Stimulated activated memory B cell treated with anti-CD40 and anti-IgM and Interleukin-4, amounts not matched to agents 10 μg/mL and 1 μg/mL and 100 μg/mL, for 72 hours (primary cell): ENCODE measurements at regions not wholly inside any gene's neighbourhood (a gene's known extent, or its start where the extent isn't known, plus 50 kb on each side); places are given as distances from the start of the nearest gene placed in this dataset.
"Not testable (repeated sequence)": the region's sequence is repeated elsewhere in the genome, so short reads cannot be mapped to it uniquely, and the experiment has no call there.

ENCODE experiments used
- ATAC-seq: fragments of 150-1000 bp; cut with Tn5 transposase; 2 replicates; pipeline ENCODE4 v1.10.0; 2021
- H3K27ac Mint-ChIP-seq: one replicate; pipeline ENCODE4 v1.8.0; 2022; ENCODE audit warnings: mild to moderate bottlenecking, mixed read lengths
- H3K27me3 Mint-ChIP-seq: one replicate; pipeline ENCODE4 v1.8.0; 2022; ENCODE audit warnings: mixed read lengths
- H3K36me3 Mint-ChIP-seq: one replicate; pipeline ENCODE4 v1.8.0; 2022; ENCODE audit warnings: mixed read lengths
- H3K4me1 Mint-ChIP-seq: one replicate; pipeline ENCODE4 v1.8.0; 2022; ENCODE audit warnings: mixed read lengths
- H3K4me3 Mint-ChIP-seq: one replicate; pipeline ENCODE4 v1.8.0; 2022; ENCODE audit warnings: mild to moderate bottlenecking, moderate library complexity, mixed read lengths
- H3K9me3 Mint-ChIP-seq: one replicate; pipeline ENCODE4 v1.8.0; 2022; ENCODE audit warnings: mixed read lengths

DNA sequence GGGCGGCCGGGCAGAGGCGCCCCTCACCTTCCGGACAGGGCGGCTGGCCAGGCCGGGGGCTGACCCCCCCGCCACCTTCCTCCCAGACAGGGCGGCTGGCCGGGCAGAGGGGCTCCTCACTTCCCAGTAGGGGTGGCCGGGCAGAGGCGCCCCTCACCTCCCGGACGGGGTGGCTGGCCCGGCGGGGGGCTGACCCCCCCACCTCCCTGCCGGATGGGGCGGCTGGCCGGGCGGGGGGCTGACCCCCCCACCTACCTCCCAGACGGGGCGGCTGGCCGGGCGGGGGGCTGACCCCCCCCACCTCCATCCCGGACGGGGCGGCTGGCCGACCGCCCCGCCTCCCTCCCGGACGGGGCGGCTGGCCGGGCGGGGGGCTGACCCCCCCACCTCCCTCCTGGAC, 1615.5 kb upstream of the C9orf72 start:
- not testable (repeated sequence) for ATAC-seq, H3K9me3 Mint-ChIP-seq, H3K4me3 Mint-ChIP-seq, H3K4me1 Mint-ChIP-seq, H3K36me3 Mint-ChIP-seq, H3K27ac Mint-ChIP-seq, H3K27me3 Mint-ChIP-seq

DNA sequence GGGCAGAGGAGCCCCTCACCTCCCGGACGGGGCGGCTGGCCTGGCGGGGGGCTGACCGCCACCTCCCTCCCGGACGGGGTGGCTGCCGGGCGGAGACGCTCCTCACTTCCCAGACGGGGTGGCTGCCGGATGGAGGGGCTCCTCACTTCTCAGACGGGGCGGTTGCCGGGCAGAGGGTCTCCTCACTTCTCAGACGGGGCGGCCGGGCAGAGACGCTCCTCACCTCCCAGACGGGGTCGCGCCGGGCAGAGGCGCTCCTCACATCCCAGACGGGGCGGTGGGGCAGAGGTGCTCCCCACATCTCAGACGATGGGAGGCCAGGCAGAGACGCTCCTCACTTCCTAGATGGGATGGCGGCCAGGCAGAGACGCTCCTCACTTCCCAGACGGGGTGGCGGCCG, 1615.9 kb upstream of the C9orf72 start:
- H3K27me3 Mint-ChIP-seq, H3K4me1 Mint-ChIP-seq, H3K4me3 Mint-ChIP-seq, ATAC-seq, H3K36me3 Mint-ChIP-seq, H3K27ac Mint-ChIP-seq, H3K9me3 Mint-ChIP-seq: not testable (repeated sequence)

DNA sequence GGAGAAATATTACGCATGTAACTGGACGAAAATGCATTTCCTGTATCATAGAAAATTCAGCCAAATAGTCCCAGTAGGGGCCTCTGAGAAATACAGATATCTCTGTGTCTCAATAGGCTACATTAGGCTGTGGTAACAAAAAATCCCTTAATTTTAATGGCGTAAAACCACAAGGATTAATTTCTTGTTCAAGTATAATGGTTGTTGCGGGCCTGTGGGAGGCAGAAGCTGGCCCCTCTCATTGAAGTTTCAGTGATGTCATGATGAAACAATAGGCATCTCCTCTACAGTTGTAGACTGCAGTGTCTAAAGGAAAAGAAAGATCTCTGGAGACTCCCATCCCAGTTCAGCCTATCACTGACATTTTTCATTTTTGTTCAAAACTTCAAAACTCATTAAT, 1625.6 kb upstream of the C9orf72 start:
- Mint-ChIP-seq H3K4me3 (no peak overlapping the region), H3K27me3 (no peaks in the 10 kb centered on the region), H3K36me3 (no peaks in the 10 kb centered on the region), H3K27ac (no peak overlapping the region), H3K4me1 (no peaks in the 10 kb centered on the region), H3K9me3 (peaks cover 2% of the 10 kb centered on the region)
- ATAC-seq: no peak

DNA sequence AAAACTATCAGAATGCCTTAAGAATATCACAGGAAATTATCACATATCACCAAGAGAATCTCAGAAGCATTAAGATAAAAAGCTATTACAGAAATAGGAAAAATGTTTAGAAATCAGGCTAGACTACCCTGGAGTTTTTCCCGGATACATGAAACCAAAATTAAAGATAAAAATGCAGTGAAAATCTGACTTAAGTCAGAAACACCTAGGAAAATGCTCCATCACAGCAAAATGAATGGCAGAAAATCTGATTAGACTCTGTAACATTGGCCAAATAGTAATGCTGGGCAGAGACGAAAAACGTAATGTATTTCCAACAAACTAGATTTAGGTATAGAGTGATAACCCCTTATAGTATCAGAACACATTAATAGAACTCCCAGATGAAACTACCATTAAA, 1626.7 kb upstream of the C9orf72 start:
- no peak overlapping the region for H3K27ac Mint-ChIP-seq
- H3K27me3 Mint-ChIP-seq: no peaks in the 10 kb centered on the region
- H3K4me1 Mint-ChIP-seq: no peaks in the 10 kb centered on the region
- H3K36me3 Mint-ChIP-seq: no peaks in the 10 kb centered on the region
- peaks cover 2% of the 10 kb centered on the region for H3K9me3 Mint-ChIP-seq
- ATAC-seq: no peak
- no peak overlapping the region for H3K4me3 Mint-ChIP-seq

DNA sequence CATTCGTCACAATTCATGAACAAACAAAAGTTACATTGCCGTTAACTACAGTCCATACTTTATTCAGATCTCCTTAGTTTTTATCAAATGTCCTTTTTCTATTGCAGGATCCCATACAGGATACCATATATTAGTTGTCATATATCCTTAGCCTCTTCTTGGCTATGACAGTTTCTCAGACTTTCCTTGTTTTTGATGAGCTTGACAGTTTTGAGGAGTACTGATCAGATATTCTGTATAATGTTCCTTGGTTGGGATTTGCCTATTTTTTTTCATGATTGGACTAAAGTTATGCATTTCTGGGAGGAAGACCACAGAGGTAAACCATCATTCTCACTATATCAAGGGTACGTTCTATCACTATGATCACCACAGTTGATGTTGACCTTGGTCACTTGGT, 1627.4 kb upstream of the C9orf72 start:
- H3K4me1 Mint-ChIP-seq: no peaks in the 10 kb centered on the region
- no peaks in the 10 kb centered on the region for H3K36me3 Mint-ChIP-seq
- H3K27me3 Mint-ChIP-seq: no peaks in the 10 kb centered on the region
- H3K27ac Mint-ChIP-seq: no peak overlapping the region
- H3K9me3 Mint-ChIP-seq: peaks cover 2% of the 10 kb centered on the region
- ATAC-seq: no peak
- no peak overlapping the region for H3K4me3 Mint-ChIP-seq

DNA sequence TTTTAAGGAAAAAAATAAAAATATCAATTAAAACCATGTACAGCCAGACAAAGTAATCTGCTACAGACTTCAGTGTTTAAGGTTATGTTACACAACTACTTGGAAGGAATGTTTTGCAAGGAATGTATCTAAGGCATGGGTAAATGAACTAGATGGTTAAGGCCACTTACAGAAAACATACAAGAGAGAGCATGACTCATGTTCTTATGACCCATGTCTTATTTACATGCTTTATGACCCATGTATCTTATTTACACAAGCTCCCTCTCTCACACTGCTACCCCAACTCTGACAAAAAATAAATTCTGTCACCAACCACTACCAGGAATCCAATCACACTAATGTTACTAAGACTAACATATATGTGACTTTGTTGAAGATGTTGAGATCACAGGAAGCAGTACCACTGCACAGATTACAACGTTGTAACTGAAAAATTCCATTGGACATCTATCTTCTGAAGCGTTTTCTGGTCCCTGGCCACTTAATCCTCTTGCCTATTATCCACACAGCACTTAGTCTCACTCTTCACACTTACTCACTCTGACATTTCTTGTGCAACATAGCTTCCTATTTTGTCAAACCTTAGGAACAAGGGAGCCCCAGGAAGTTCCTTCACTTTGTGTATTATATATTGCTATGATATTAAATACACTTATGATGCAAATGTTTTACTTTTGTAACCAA, 1630.1 kb upstream of the C9orf72 start:
- peaks cover 2% of the 10 kb centered on the region for H3K9me3 Mint-ChIP-seq
- ATAC-seq: no peak

DNA sequence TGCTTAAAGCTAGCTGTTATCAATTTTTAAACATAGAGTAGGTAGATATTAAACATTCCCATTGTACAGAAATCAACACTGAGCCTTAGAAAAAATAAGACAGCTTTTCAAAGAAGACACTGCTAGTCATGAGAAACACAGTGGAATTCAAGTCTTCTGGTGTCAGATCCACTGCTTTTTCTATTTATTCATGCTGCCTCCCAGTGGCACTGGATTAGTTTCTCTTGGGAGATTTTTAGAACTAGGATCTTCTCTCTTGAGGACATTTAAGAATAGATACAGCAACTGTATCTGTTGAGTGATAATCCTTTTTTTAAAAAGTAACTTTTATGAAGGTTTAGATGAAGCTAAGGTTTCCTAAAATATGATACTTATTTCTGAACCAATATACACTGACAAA, 1635.4 kb upstream of the C9orf72 start:
- H3K36me3 Mint-ChIP-seq: no peaks in the 10 kb centered on the region
- peaks cover 2% of the 10 kb centered on the region for H3K9me3 Mint-ChIP-seq
- no peak overlapping the region for H3K27ac Mint-ChIP-seq
- peaks cover 10% of the 10 kb centered on the region for H3K4me1 Mint-ChIP-seq
- H3K4me3 Mint-ChIP-seq: no peak overlapping the region
- peaks cover 28% of the 10 kb centered on the region for H3K27me3 Mint-ChIP-seq
- no peak for ATAC-seq

More for the DNA sequence above, 1630.1 kb upstream of the C9orf72 start:
- Mint-ChIP-seq H3K4me3 (no peak overlapping the region), H3K36me3 (no peaks in the 10 kb centered on the region), H3K4me1 (no peaks in the 10 kb centered on the region), H3K27ac (no peak overlapping the region), H3K27me3 (no peaks in the 10 kb centered on the region)

DNA sequence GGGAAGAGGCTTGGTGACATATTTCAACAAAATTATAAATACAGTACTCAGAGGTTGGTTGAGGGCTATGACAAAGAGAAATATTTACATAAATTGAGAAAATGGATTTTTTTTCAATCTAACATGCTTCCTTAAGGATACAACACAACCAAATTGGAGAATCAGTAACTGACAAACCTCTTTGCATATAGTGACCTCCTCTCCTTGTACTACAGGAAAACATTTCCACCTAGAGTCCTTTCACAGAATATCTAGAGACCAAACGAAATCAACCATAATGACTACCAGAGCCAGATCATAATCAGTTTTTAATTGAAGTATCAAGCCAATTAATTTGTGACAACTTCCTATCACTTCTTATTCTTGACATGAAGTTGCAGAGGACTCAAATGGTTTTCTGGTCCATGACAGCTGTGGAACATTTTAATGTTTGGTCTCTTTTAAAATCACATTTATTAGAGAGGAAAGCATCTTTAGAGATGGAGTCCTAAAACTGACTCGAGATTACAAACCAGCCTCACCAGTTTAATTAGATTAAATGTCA, 1636.5 kb upstream of the C9orf72 start:
- H3K27ac Mint-ChIP-seq: no peak overlapping the region
- H3K4me3 Mint-ChIP-seq: no peak overlapping the region
- ATAC-seq: no peak
- H3K27me3 Mint-ChIP-seq: peaks cover 40% of the 10 kb centered on the region
- H3K36me3 Mint-ChIP-seq: no peaks in the 10 kb centered on the region
- peaks cover 2% of the 10 kb centered on the region for H3K9me3 Mint-ChIP-seq
- peaks cover 15% of the 10 kb centered on the region for H3K4me1 Mint-ChIP-seq

DNA sequence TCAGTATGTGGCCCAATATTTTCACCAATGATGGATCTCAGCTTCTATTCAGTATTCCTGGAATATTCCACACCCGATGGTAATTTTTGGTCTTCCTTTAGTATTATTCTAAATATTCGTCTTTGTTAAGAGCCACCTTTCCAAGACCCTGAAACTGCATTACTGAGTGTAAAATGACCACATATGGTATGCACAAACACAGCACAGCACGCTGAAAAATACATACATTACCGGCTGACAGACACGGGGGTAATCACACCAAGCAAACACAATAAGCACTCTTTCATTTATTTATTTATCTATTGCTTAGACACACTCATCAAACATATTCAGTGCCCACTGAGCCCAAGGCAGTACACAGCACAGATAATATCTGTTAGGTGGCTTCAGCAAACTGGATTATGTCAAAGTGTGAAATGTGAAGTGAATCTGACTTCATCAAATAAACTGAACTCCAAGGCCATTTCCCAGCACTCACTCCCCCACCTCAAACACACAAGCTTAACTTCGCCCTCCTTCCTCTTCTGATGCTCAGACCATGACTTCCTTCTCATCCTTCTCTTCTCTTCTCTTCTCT, 1637.8 kb upstream of the C9orf72 start:
- Mint-ChIP-seq H3K9me3 (peaks cover 2% of the 10 kb centered on the region), H3K27ac (no peak overlapping the region), H3K36me3 (no peaks in the 10 kb centered on the region), H3K27me3 (peaks cover 49% of the 10 kb centered on the region), H3K4me3 (no peak overlapping the region), H3K4me1 (peaks cover 15% of the 10 kb centered on the region)
- no peak for ATAC-seq

DNA sequence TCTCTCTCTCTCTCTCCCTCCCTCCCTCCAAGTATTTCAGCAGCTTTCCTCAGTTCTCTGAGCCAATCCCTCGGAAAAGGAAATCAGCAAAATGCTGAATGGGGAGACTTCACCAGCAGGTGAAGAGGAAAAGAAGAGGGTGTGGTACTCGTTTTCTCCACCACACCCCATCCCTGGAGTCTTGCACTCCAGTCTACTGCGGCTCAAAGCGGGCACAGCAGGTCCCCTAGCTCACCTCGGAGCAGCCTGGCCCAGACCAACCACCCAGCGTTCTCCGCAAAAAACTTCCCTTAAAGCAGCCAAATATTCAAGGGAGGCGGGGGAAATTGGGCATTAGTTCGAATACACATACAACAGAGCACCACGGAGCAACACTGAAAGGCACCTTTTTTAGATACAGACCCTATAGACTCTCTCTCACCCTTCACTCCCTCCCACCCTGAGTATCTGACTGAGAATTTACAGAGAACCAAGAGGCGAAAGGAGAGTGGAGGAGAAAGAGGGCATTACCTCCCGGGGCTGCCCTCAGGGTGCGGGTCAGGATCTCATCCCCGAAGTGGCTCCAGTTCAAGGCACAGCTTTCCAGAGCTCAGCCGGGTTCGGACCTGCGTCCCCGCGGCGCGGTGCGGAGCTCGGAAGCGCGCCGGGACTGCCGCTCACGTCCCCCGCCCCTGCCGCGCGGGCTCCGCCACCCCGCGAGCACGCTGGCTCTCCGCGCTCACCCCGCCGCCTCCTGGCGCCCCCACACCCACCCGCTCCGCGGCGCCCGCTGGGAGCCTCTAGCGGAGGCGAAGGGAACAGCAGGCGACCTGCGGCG, 1638.5 kb upstream of the C9orf72 start:
- peaks cover 49% of the 10 kb centered on the region for H3K27me3 Mint-ChIP-seq
- H3K27ac Mint-ChIP-seq: no peak overlapping the region
- peaks cover 15% of the 10 kb centered on the region for H3K4me1 Mint-ChIP-seq
- H3K9me3 Mint-ChIP-seq: peaks cover 2% of the 10 kb centered on the region
- H3K4me3 Mint-ChIP-seq: no peak overlapping the region
- peak; percentile 53 for ATAC-seq
- no peaks in the 10 kb centered on the region for H3K36me3 Mint-ChIP-seq

DNA sequence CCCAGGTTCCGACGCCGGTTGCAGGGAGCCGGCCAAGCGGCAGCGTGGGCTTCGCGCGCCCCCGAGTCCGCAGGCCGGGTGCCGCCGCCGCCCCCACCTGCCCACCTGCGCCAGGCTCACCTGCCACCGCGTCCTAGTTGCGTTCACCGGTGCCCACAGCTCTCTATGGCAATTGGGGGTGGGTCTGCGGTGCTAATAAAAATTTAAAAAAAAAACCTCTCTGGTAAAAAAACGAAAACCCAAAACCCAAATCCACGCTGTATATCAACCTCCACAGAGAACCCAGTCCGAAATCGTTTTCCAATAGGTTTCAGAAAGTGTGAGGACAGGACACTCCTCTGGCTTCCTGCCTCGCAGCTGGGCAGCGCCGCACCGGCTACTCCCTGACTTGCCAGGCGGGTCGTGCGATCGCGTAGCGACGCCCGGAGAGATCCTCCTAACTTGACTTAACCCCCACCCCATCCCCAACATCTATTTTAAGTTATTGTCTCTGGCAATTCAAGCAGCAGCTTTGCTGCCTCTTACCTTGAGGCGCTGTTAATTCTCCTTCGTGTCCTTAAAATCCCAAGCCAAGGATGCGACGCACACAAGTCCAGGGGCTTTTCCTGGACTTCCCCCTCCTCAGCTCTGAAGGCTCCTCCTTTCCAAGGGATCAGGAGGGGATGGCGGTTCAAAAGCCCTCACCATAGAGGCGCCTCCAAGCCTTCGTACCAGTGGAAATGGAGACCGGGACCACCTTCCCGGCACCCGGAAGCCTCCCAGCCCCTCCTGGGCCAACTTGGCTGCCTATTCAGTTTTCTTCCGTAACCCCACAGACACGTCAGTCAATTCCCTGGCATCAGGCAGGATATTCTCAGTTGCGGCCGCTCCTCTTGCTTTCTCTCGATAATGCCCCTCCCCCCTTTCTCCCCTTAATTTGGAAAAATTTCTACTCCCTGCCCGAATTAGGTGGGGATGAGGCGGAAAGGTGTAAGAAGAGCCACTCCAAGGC, 1639.4 kb upstream of the C9orf72 start:
- H3K9me3 Mint-ChIP-seq: peaks cover 2% of the 10 kb centered on the region
- H3K4me3 Mint-ChIP-seq: peak overlapping the region; percentile 51
- peaks cover 15% of the 10 kb centered on the region for H3K4me1 Mint-ChIP-seq
- H3K27ac Mint-ChIP-seq: no peak overlapping the region
- H3K27me3 Mint-ChIP-seq: peaks cover 49% of the 10 kb centered on the region
- no peaks in the 10 kb centered on the region for H3K36me3 Mint-ChIP-seq
- no peak for ATAC-seq

DNA sequence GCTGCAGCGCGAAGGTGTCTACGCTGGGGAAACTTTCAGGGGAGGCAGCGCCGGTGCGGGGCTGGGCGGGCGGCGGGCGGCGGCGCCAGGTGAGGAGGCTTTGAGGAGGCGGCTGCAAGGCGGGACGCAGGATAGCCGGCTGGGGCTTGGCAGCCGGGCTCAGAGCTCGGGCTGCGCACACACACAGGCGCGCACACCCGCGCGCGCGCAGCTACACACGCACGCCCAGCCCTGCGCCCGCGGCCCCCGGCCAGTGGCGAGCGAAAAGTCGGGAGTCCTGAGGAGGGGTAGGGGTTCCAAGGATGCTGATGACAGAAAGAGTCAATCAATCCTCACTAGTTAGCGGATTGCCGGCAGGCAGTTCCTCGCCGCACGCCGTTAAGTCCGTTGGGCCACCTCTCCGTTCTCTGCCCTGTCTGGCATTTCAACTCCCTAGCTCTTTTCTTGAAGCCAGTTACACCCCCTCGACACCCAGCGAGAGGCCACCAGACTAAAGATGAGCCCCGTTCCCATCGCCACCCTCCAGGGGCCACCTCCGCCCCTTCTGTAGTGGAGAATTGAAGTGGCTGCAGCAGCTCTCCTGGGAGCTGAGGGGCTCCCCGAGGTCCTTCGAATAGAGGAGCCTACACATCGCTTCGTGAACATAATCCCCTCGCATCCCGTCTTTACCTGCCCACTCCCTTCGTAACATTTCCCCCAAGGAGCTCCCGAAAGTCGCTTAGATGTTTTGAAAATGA, 1640.3 kb upstream of the C9orf72 start, which contains the start of gene LINGO2:
Gene LINGO2, minus strand, starts transcription at position 185 of the 737 bp plus-strand sequence.
- Mint-ChIP-seq H3K27ac (no peak within 1 kb of the TSS), H3K36me3 (no peaks in the 10 kb centered on the region), H3K9me3 (peaks cover 2% of the 10 kb centered on the region), H3K4me1 (peaks cover 15% of the 10 kb centered on the region), H3K4me3 (peak within 1 kb of the TSS; percentile 51), H3K27me3 (peaks cover 49% of the 10 kb centered on the region)
- no peak for ATAC-seq

DNA sequence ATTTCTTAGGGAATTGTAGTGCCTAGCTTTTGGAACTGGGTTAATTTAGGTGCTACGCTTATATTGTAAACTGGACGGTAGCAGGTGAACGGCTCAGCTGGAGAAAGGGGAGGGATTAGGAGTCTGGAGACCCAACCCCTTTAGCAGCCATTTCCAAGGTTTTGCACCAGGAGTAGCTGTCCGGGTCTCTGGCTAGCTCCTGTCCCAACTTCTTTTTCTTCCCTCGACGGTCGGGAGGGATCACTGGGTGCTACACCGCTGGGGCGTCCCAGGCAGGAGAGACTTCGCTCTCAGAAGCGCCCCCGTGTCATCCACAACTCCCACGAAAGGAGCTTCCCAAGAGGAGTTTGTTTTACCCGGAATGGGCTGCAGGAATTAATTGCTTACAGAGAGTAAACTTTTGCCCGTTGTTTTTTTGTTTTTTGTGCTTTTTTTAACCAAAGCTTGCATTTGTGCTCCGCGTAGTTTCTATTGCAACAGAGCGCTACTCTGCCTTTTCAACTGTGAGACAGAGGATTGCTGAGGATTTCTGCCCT, 1640.9 kb upstream of the C9orf72 start:
- H3K27ac Mint-ChIP-seq: no peak overlapping the region
- peaks cover 49% of the 10 kb centered on the region for H3K27me3 Mint-ChIP-seq
- ATAC-seq: no peak

More for the DNA sequence above, 1640.9 kb upstream of the C9orf72 start:
- H3K36me3 Mint-ChIP-seq: no peaks in the 10 kb centered on the region
- H3K4me3 Mint-ChIP-seq: no peak overlapping the region
- peaks cover 15% of the 10 kb centered on the region for H3K4me1 Mint-ChIP-seq
- peaks cover 2% of the 10 kb centered on the region for H3K9me3 Mint-ChIP-seq
